NB4 (cell line): ENCODE measurements at regions not wholly inside any gene's neighbourhood (a gene's known extent, or its start where the extent isn't known, plus 50 kb on each side); places are given as distances from the start of the nearest gene placed in this dataset.

Source experiments
- DNase-seq: peaks from one replicate; pipeline ENCODE4 v3.0.0; 2010; ENCODE audit warnings: low read depth
- H3K4me3 ChIP-seq: one replicate; pipeline ENCODE4 v1.5.1; 2011; ENCODE audit warnings: mild to moderate bottlenecking, low read depth, low read length, moderate library complexity
- CTCF ChIP-seq: IDR thresholded peaks from one replicate; pipeline ENCODE4 v1.5.1; 2012; ENCODE audit warnings: low read depth, low read length
- MAX ChIP-seq: IDR thresholded peaks from 2 replicates; pipeline ENCODE4 v1.6.1; 2011; ENCODE audit warnings: low read depth, low read length
- MYC ChIP-seq: IDR thresholded peaks from 2 replicates; pipeline ENCODE4 v1.6.1; 2011; ENCODE audit warnings: low read depth, low read length
- POLR2A ChIP-seq: IDR thresholded peaks from 2 replicates; pipeline ENCODE4 v1.6.1; 2011; ENCODE audit warnings: mild to moderate bottlenecking; ENCODE audit not compliant: insufficient read length; ENCODE audit errors: extremely low read depth

- H3K4me3 ChIP-seq: no peak overlapping the region
- no peak for TF ChIP-seq MYC
- no peak for TF ChIP-seq MAX
- no peak for TF ChIP-seq CTCF
- no peak for TF ChIP-seq POLR2A
Measured at GRCh38 chr19:31436121-31436776, 87.0 kb upstream of the TSHZ3 start.

GRCh38 chr19:31438401-31439269 lies 89.4 kb upstream of the TSHZ3 start:
- TF ChIP-seq MYC (no peak), CTCF (no peak), POLR2A (no peak), MAX (no peak)

More at GRCh38 chr19:31436121-31436776, 87.0 kb upstream of the TSHZ3 start:
- DNase-seq: no peak

GRCh38 chr19:31439270-31439573 lies 90.0 kb upstream of the TSHZ3 start:
- DNase-seq: no peak
- no peak overlapping the region for H3K4me3 ChIP-seq
- TF ChIP-seq POLR2A: no peak
- TF ChIP-seq MAX: no peak
- TF ChIP-seq MYC: no peak
- TF ChIP-seq CTCF: no peak

More at GRCh38 chr19:31438401-31439269, 89.4 kb upstream of the TSHZ3 start:
- DNase-seq: no peak
- H3K4me3 ChIP-seq: no peak overlapping the region

GRCh38 chr19:31444931-31445330 lies 95.7 kb upstream of the TSHZ3 start:
- no peak overlapping the region for H3K4me3 ChIP-seq
- no peak for DNase-seq
- no peak for TF ChIP-seq POLR2A
- no peak for TF ChIP-seq MAX
- no peak for TF ChIP-seq CTCF

- TF ChIP-seq POLR2A (no peak), CTCF (no peak), MAX (no peak), MYC (no peak)
- H3K4me3 ChIP-seq: no peak overlapping the region
- DNase-seq: no peak
Measured at GRCh38 chr19:31445406-31445805, 96.2 kb upstream of the TSHZ3 start.
